GM18508 (cell line): ENCODE measurements at regions not wholly inside any gene's neighbourhood (a gene's known extent, or its start where the extent isn't known, plus 50 kb on each side); places are given as distances from the start of the nearest gene placed in this dataset.

ENCODE experiments used
- ATAC-seq: cut with Tn5 transposase; IDR thresholded peaks from one replicate; pipeline ENCODE4 v1.9.1; 2021; ENCODE audit warnings: moderate number of reproducible peaks; ENCODE audit not compliant: insufficient read depth, unreplicated experiment

DNA sequence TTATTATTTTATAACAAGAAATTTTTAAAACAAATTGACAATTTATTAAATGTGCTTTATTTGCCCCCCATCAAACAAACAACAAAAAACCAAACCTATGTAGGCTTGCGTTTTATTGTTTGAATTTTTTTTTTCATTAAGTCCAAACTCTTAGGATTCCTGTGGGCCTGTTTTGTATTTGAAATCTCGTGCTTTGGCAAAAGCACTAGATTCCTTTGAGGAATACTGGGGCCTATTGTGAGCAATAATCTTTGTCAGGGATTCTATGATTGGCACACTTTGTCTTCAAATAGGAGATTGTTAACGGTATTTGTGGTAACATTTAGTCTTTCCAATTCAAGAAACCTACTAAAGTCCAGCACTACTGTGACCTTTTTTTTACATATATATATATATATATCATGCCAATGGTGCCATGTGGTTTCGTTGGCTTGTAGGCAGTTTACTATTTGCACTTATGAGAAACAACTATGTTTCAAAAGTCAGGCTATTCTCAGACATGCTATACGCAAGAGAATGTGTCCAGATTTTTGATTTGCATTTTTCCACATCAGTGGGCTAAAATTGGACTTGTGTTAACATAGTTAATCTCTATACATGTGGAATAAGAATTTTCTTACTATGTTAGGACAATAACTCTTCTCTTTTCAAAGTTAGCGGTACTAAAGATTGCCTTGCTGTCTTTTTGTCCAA lies 70.4 kb upstream of the GREM2 start:
- ATAC-seq = no peak

DNA sequence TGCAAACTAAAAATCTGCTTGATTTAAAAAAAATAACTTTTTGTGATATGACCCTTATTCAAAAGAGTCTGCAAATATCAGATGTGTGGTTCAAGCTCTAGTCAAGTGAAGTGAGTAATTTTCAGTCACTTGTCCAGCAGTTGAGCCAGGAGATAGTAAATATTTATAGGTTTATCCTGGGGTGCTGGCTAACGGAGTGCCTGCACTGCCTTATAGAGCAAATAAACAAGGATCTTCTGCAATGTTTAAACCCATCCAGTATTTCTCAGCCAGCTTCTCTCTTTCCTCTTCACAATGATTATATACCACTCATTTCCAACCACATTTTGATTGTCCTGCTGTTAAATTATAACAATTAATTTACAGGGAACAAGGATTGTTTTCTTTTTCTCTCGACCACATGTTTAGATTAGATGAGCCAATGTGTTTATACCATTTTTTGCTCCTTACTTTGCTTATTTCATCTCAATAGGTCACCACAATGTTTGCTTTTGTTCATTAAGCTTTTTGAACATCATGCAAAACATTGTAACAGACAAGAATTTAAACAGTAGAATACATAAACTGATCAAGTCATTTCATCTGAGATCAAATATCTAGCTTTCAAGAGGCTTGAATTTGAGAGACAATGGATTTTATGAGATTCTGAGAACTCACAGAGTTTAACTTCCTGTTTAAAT lies 60.3 kb upstream of the GREM2 start:
- no peak for ATAC-seq

DNA sequence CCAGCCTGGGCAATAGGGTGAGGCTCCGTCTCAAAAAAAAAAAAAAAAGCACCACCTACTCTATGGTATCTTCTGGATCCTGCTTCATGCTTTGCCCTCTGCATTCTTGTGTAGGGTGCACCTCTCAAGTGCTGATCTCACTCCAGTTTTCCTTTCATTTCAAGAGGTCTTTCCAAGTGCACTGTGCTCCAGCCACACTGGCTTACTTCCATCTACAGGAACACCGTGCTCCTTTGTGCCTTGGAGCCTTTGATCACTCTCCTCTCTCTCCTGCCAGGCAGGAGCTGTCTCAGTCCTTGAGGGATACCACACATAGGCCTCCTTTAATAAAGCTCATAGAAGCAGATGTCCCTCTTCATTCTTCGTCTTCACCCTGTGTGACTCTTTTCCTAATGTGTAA lies 55.4 kb upstream of the GREM2 start:
- no peak for ATAC-seq

DNA sequence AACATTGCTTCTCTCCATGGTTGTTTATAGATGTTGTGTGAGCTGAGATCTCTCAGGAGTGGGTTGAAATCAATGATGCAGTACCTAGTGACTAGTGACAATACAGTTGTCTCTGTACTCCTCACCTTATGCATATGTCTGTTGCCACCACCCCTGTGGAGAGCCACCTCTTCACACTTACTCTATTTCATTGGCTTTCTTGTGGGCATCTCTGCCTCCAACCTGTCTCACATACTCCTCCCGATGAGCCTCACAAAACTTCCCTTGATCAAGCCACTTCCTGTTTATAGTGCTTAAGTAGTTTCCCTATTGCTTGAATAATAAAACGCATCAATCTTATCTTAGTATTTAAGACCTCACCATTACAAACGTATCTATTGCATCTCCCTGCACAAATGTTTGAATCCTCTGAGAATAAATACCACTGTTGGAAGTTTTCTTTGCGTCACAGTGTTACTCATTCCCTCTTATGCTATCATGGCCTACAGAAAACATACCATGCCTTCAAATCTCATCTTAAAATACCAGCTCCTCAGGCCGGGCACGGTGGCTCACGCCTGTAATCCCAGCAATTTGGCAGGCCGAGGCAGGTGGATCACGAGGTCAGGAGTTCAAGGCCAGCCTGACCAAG lies 54.7 kb upstream of the GREM2 start:
- no peak for ATAC-seq

DNA sequence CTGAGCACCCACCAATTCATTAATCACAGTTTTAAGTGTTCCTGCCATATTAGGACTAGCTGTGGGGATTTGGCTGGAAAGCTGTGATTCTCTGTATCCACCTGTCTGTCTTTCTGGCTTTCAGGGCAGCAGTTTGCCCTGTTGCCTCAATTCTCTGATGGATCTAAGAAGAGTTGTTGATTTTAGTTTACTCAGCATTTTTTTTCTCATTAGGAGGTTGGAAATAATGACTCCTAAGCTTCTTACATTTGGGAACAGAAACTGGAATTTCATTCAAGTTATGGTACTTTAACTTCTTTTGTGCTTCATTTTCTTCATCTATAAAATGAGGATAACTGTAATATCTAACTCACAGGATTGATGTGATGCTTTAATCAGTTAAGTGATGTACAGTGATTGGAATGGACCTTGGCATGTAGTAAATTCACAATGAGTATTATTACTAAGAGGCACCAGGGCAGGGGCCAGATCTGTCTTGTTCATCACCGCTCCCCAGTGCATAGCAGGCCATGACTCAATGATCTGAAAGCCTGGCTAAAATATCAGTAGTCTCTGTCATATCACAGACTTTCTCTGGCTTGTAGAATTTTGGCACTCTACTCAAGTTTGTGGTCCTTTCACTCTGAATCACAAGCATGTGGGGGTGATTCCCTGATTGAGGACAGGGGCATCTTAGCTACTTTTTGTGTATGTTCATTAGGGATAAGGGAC lies 51.4 kb upstream of the GREM2 start:
- no peak for ATAC-seq
